Urinary bladder (tissue), 3 donors: ENCODE measurements at regions not wholly inside any gene's neighbourhood (a gene's known extent, or its start where the extent isn't known, plus 50 kb on each side); places are given as distances from the start of the nearest gene placed in this dataset.
"Not testable (repeated sequence)": the region's sequence is repeated elsewhere in the genome, so short reads cannot be mapped to it uniquely, and the experiment has no call there.

Source experiments
- DNase-seq: peaks from one replicate; pipeline ENCODE4 v3.0.0-alpha.2; 2015; ENCODE audit errors: extremely low spot score
- H3K27ac ChIP-seq: one replicate; pipeline ENCODE4 v1.5.1; 2013; ENCODE audit warnings: low read depth, mild to moderate bottlenecking, moderate library complexity
- H3K36me3 ChIP-seq: one replicate; pipeline ENCODE4 v1.6.1; 2013; ENCODE audit warnings: mild to moderate bottlenecking, moderate library complexity; ENCODE audit not compliant: insufficient read depth
- H3K4me1 ChIP-seq: one replicate; pipeline ENCODE4 v1.6.1; 2013; ENCODE audit warnings: mild to moderate bottlenecking, moderate library complexity; ENCODE audit not compliant: insufficient read depth
- H3K4me3 ChIP-seq: one replicate; pipeline ENCODE4 v1.5.1; 2013; ENCODE audit warnings: low read depth, low read length
- WGBS: extraction: QIAGEN DNeasy Blood & Tissue Kit; methylation state at CpG from one replicate; pipeline ENCODE4 v1.1.7; 2013; 5-methylcytosine and 5-hydroxymethylcytosine counted together
- donor health status: healthy with polysubstance abuse.
- donor health status: healthy.

DNA sequence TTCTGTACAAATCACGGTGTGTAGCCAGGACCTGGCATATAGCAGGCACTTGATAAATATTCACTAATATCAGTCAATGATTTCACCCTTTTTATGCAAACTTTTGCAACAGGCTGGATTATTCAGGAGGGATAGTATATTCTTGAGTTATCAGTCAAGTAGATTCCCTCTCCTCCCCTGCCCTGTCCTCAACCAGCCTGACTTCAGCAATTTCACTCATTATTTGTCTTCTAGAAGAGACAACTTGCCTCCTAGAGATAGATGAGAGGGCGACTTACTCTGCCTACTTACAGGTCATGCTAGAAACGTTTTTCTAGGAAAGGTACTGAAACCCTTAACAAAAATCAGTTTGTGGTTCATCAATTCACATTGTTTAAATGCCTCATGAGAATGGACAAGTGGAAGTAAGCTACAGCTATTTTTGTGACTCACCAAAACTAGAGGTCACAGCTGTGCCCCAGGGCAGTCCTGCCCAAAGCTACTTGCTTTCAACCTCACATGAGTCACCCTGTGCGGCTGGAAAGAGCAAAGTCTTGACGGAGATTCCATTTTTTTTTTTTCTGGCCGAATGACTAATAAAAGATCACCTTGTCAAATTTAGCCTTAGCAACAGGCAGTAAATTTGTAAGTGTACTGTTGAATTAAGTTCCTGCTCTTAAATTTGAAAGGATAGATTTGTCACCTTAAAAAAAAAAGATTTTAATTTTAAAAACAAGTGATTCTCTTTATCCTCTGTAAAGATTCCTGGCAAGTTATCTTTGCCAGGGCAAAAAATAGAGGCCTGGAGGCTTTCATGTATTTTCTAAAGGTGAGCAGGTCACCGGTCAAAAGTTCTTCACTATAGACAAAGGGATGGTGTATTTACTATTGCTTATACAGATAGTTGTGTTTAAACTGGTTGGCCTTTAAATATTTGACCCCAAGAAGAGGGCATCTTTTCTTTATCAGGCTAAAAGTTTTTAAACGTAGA lies 109.0 kb upstream of the SLC35G4 start:
- Histone ChIP-seq H3K4me3 (no peak overlapping the region), H3K36me3 (no peaks in the 10 kb centered on the region), H3K27ac (no peak overlapping the region), H3K4me1 (no peaks in the 10 kb centered on the region)
- DNase-seq = no peak
- 42% methylated on average over 8 of the region's 8 CpGs for WGBS

DNA sequence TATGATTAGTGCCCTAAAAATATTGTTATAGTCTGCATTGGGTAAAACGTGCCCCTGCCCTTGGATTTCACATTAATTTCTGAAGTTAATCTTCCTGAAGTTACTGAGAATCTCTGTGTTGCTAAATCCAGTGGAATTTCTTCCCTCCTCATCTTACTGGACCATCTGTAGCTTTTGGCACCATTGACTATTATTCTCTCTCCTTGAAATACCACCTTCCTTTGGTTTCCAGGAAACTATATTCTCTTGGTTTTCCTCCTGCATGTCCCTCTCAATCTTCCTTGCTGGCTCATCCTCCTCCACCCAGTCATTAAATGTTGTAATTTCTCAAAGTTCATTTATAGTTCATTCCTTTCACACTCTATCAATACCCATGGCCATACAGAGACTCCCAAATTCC lies 110.6 kb upstream of the SLC35G4 start:
- DNase-seq = no peak
- Histone ChIP-seq H3K36me3 (no peaks in the 10 kb centered on the region), H3K4me1 (no peaks in the 10 kb centered on the region), H3K4me3 (no peak overlapping the region), H3K27ac (no peak overlapping the region)
- WGBS = 32% methylated on average over 1 of the region's 1 CpG

DNA sequence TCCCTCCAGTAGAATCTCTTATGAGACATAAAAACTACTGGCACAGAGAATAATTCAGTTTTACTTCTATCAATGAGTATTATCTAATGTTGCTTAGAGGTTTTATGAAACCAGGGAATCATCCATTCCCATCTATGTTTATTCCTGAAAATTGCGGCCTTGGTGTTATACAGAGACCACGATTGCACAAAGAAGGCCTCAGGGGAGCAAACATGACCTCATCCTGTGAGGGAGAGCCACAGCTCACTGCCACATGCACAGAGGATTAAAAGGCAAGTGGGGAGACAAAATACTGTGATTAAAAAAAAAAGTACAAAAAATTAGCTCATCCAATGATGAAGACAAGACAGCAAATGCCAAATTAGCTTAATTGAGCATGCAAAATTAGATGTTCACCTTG lies 111.8 kb upstream of the SLC35G4 start:
- Histone ChIP-seq H3K4me1 (no peaks in the 10 kb centered on the region), H3K4me3 (no peak overlapping the region), H3K36me3 (no peaks in the 10 kb centered on the region), H3K27ac (no peak overlapping the region)
- WGBS = 60% methylated on average over 2 of the region's 2 CpGs
- peak; percentile 4 for DNase-seq

DNA sequence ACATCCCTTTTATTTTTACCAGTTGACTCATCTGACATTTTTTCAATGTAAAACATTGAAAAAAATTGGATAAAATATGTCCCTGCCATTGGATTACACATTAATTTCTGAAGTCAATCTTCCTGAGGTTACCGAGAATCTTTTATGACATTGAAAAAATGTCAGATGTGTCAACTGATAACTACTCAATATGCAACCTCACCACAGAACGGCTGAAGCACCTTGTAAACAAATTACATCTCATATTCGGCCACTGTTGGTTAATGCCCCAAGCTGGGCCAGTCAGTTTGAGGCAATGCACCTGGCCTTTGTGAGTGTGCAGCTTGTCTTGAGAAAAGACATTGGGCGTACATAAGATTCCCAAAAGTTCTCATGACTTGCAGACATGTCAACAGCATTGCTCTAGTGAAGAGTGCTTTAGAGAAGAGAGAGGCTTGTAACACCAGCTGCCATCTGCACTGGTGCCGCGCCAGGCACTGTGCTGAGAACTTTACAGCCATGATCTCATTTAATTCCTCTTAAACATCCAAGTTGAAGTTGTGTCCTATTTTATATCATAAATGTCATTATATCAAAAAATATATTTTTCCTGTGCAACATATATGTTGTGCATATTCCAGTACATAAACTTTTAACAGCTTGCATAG lies 112.7 kb upstream of the SLC35G4 start:
- Histone ChIP-seq H3K27ac (no peak overlapping the region), H3K4me3 (no peak overlapping the region), H3K4me1 (no peaks in the 10 kb centered on the region), H3K36me3 (no peaks in the 10 kb centered on the region)
- no peak for DNase-seq
- WGBS = 51% methylated on average over 6 of the region's 6 CpGs

DNA sequence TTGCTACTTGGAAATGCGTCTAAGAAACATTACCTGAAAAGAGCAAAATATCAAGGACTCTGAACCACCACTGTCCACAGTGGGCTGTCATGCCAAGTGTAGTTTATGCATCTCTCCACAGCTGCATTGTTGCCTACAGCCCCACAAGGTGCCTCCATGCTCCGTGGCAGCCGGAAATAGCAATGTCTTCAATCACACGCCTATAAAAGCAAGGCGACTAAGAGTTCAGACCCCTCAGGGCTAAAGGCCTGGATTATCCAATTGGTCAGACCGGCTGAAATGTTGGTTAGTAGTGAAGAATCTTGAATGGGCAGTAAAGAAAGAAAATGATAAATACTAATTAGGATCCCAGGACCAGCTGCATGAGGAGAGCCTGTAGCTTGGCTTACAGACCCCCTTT lies 114.0 kb upstream of the SLC35G4 start:
- Histone ChIP-seq H3K4me3 (no peak overlapping the region), H3K27ac (no peak overlapping the region), H3K36me3 (no peaks in the 10 kb centered on the region), H3K4me1 (no peaks in the 10 kb centered on the region)
- no peak for DNase-seq
- 54% methylated on average over 6 of the region's 6 CpGs for WGBS

DNA sequence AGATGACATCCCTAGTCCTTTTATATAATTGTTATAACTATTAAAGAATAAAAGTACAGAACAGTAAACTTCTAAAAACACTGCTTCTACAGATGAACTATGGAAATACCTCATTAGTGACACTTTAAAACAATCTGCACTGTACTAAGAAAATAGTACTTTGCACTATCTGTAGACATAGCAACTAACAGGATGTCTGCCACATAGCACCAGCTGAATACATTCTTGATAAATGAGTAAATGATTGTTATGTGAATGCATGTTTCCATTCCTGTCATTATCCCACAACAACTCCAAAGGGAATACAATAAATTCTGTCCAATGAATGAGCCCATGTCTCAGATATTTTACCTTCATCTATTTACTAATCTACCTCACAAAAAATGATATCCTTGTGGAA lies 115.3 kb upstream of the SLC35G4 start:
- DNase-seq = no peak
- Histone ChIP-seq H3K4me3 (no peak overlapping the region), H3K36me3 (no peaks in the 10 kb centered on the region), H3K4me1 (no peaks in the 10 kb centered on the region), H3K27ac (no peak overlapping the region)

DNA sequence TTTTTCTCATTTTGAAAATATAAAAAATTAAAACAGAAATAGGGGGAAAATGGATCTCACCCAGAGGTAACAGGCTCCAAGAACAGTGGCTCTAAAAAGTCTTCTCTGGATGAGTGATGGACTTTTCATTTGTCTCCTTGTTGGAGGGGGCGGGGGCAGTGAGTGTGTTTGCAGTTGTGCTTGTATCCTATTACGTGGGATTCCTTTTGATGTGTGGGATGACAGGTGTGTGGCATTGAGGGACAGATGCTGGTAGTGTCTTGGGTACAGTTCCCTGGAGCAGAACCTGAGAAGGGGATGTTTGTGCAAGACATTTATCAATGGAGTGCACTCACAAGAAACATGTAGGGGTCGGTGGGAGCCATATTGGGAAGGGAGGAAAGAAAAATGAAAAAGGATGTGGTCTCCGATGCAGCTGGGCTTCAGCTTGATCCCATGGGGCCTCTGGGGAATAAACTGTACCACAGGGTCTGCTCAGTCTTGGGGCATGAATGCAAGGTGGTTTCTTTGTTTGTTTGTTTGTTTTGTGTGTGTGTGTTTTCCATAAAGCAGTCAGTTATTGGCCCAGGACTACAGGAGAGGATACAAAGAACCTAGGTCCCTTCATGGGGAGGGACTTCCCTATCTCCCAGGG lies 120.0 kb upstream of the SLC35G4 start:
- Histone ChIP-seq H3K36me3 (no peaks in the 10 kb centered on the region), H3K4me3 (no peak overlapping the region), H3K4me1 (no peaks in the 10 kb centered on the region), H3K27ac (no peak overlapping the region)
- DNase-seq = no peak
- 89% methylated on average over 4 of the region's 4 CpGs for WGBS

DNA sequence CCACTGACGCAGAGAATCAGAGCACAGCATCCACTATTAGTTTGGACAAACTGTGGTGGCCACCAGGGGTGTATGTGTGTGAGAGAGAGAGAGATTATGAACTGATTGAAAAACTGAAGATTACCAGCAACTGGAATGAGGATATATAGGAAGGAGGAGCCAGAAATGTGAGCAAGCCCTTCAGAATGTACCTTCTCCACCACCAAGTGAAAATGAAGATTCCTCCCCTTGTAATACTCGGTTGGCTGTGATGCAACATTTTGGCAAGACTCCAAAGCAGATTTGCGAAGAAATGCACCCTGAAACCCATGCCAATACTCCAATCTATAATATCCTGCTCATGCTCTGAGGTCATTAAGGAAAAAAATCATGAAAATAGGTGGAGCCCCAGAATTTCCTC lies 121.2 kb upstream of the SLC35G4 start:
- no peak overlapping the region for H3K27ac ChIP-seq
- no peak overlapping the region for H3K4me3 ChIP-seq
- WGBS = 46% methylated on average over 3 of the region's 3 CpGs
- H3K36me3 ChIP-seq = no peaks in the 10 kb centered on the region
- H3K4me1 ChIP-seq = no peaks in the 10 kb centered on the region
- DNase-seq = no peak

DNA sequence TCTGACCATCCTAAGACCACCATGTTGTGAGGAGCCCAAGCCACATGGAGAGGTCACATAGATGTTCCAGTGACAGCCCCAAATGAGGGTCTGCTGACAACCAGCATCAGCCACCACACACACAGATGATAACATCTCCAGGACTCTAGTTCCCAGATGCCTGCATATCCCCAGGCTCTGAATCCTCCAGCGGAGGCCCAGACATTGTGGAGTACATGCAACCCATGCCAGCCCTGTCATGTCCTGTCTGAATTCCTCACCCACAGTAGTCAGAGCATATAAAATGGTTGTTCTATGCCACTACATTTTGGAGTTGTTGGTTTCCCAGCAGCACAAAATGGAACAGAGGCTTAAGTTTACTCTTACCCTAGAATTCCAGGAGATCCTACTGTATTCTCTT lies 122.0 kb upstream of the SLC35G4 start:
- H3K4me1 ChIP-seq = no peaks in the 10 kb centered on the region
- no peak for DNase-seq
- H3K36me3 ChIP-seq = no peaks in the 10 kb centered on the region
- H3K27ac ChIP-seq = no peak overlapping the region
- WGBS = 96% methylated on average over 1 of the region's 1 CpG
- no peak overlapping the region for H3K4me3 ChIP-seq

DNA sequence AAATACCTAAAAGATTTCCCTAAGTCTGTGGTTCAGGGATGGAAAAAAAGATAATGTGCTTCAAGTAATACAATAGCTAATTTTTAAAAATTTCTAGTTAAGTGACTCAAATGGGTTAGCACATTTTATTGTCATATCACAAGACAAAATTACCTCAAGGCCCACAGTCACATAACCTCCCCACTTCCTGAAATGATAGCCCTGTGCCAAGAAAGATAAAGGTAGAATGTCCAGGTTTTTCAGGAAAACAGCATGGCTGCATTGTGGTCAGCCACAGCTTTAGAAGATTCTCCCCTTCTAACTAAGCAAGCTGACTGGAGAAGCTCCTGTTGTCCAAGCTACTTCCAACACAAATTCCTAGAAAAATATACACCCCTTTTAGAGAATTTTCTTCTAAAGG lies 127.1 kb upstream of the SLC35G4 start:
- H3K4me1 ChIP-seq = no peaks in the 10 kb centered on the region
- no peak for DNase-seq
- no peaks in the 10 kb centered on the region for H3K36me3 ChIP-seq
- no peak overlapping the region for H3K27ac ChIP-seq
- H3K4me3 ChIP-seq = no peak overlapping the region

DNA sequence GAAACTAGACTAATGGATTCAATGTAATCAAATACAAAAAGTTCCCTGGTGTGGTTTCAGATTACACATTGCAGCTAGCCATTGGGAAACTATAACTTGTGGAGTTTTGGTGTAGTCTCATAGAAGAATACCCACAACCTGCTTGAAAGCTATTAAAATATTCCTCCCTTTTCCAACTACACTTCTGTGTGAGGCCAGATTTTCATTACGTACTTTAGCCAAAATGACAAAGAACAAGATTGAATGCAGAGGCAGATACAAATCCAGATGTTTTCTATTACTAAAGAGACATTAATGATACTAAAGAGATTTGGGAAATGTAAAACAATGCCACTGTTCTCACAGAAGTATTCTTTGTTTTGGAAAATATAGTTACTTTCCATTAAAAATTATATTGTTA lies 128.7 kb upstream of the SLC35G4 start:
- H3K36me3 ChIP-seq = no peaks in the 10 kb centered on the region
- no peaks in the 10 kb centered on the region for H3K4me1 ChIP-seq
- 40% methylated on average over 1 of the region's 1 CpG for WGBS
- no peak overlapping the region for H3K4me3 ChIP-seq
- no peak overlapping the region for H3K27ac ChIP-seq
- DNase-seq = no peak

DNA sequence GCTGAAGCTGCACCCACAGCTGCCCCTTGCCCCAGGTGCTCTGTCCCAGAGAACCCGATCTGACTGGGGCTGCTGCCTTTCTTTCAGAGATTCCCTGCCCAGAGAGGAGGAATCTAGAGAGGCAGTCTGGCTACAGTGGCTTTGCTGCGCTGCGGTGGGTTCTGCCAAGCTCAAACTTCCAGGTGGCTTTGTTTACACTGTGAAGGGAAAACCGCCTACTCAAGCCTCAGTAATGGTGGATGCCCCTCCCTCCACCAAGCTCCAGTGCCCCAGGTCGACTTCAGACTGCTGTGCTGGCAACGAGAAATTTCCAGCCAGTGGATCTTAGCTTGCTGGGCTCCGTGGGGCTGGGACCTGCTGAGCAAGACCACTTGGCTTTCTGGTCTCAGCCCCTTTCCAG lies 130.4 kb upstream of the SLC35G4 start:
- H3K36me3 ChIP-seq, H3K27ac ChIP-seq, H3K4me3 ChIP-seq, H3K4me1 ChIP-seq, DNase-seq: not testable (repeated sequence)
- 47% methylated on average over 7 of the region's 7 CpGs for WGBS

DNA sequence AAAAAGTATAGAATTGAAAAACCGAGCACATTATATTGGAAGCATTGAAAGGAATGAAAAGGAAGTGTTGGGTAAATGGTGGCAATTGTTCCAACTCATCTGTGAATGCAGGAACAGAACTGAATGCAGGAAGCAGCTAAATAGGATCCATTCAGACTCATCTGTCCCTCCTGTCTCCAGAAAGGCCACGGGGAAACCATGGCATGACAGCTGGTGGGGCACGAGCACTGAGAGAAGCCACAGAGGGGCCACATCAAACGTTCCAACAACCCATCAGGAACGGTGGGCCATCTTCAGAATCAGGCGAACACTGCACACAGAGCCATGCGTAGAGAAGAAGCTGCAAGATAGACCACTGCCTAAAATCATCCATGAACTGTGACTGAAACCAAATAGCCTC lies 138.5 kb upstream of the SLC35G4 start:
- H3K4me1 ChIP-seq = no peaks in the 10 kb centered on the region
- H3K36me3 ChIP-seq = no peaks in the 10 kb centered on the region
- 83% methylated on average over 7 of the region's 7 CpGs for WGBS

DNA sequence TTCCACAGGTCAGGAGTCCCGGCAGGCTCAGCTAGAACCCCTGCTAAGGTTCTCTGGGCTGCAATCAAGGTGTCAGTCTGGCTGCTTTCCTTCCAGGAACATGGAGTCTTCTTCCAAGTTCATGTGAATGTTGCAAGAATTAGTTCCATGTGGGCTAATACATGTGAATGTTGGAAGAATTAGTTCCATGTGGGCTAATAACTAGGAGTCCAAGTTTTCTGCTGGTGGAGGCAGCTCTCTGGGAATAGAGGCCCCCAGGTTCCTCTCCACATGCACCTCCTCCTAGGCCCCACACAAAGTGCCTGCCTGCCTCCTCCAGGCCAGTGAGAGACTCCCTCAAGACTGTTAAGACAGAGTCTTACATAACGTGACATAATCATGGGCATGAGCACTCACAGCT lies 140.8 kb upstream of the SLC35G4 start:
- Histone ChIP-seq H3K4me1 (no peaks in the 10 kb centered on the region), H3K27ac (no peak overlapping the region), H3K36me3 (no peaks in the 10 kb centered on the region), H3K4me3 (no peak overlapping the region)
- WGBS = 73% methylated on average over 2 of the region's 2 CpGs
- no peak for DNase-seq

More for the DNA sequence above, 138.5 kb upstream of the SLC35G4 start:
- Histone ChIP-seq H3K4me3 (no peak overlapping the region), H3K27ac (no peak overlapping the region)
- DNase-seq = no peak
